ENCODE measurements at regions not wholly inside any gene's neighbourhood (a gene's known extent, or its start where the extent isn't known, plus 50 kb on each side); places are given as distances from the start of the nearest gene placed in this dataset.
A peak's percentile ranks its signal among the peaks of the same experiment; 100 is the strongest.

DNA sequence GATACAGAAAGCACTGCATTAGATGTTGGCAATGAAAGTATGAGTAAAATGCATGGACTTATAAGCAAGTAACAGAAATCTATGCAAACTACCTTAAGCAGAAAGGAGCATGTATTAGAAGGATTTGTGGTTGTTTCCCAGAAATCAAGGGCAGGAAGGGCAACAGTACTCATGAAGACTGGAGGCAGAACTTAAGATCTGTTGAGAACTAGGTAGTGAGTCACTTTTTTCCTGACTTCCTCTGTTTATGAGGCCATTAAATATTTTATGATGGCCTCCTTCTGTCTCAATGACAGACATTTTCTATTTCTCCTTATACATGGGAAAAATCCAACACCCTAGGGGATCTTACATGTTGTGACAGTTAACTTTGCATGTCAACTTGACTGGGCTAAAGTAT, 398.2 kb downstream of the MID1IP1 start:
- no peak overlapping the region for H3K27ac Mint-ChIP-seq
- H3K4me3 Mint-ChIP-seq: no peak overlapping the region
- H3K27me3 Mint-ChIP-seq (ENCODE audit: insufficient read depth): no peaks in the 10 kb centered on the region
- H3K4me1 Mint-ChIP-seq (ENCODE audit: low read depth): peaks cover 75% of the 10 kb centered on the region
- DNase-seq (ENCODE audit: low spot score): no peak
- H3K36me3 Mint-ChIP-seq (ENCODE audit: low read depth): peaks cover 9% of the 10 kb centered on the region
- peaks cover 5% of the 10 kb centered on the region for H3K9me3 Mint-ChIP-seq
- intact Hi-C loops (cut with micrococcal nuclease): loop anchor here (5.0 kb wide), 4 partner anchors 43 to 573 kb away; partner anchors contain the start of gene MID1IP1

DNA sequence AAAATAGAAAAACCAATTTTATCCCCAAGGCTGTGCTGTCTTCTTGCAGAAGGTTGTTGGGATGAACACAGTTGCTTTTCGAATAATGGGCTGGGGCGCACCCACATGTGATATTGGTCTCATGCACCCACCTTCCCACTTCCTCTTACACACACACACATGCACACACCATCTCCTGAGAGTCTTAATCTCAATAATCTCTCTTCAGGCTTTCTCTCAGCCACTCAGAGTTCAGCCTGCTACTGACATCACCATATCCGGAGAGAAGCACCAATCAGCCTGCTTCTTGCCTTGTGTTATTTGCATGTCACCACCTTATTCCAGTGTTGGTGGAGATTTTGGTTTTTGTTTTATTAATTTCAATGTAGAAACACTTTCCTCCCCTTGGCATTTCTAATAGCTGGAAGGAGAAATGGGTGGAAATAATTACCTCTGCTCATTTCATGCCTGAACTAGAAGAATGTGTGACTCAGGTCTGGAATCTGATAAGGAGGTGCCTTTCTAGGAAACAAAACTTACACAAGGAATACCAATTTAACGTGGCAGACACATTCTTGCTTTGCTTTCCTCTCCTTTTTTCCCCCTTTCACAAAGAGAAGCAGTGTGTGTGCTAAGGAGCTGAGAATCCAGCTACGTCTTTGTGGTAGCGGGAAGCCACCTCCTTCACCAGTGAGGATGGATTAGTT, 400.2 kb downstream of the MID1IP1 start:
- H3K4me3 Mint-ChIP-seq: no peak overlapping the region
- H3K27me3 Mint-ChIP-seq (ENCODE audit: insufficient read depth): no peaks in the 10 kb centered on the region
- intact Hi-C loops (cut with micrococcal nuclease): loop anchor here (1.0 to 10.0 kb wide), 4 partner anchors 38 to 973 kb away; no protein-coding TSS in a partner anchor
- DNase-seq (ENCODE audit: low spot score): no peak
- peaks cover 82% of the 10 kb centered on the region for H3K4me1 Mint-ChIP-seq (ENCODE audit: low read depth)
- peaks cover 10% of the 10 kb centered on the region for H3K36me3 Mint-ChIP-seq (ENCODE audit: low read depth)
- peaks cover 5% of the 10 kb centered on the region for H3K9me3 Mint-ChIP-seq
- peak overlapping the region; percentile 79 for H3K27ac Mint-ChIP-seq

DNA sequence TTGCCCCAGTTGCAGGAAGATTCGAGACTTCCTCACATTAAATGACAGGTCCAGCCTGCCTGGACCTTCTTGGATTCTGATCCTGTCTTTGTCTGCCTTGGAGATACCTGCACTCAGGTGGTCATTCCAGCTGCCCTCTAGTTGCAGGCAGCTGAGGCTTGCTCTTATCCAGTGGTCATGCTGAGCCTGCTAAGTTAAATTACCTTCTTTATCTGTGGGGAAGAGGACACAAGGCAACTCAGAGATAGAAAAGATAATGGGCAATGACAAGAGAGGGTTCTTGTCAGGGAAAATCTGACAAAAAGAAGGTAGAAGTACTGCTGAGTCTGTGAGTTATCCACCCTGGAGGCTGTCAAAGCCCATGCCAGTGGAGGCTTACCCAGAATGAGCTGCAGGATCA, 401.4 kb downstream of the MID1IP1 start:
- no peaks in the 10 kb centered on the region for H3K27me3 Mint-ChIP-seq (ENCODE audit: insufficient read depth)
- peak overlapping the region; percentile 40 for H3K27ac Mint-ChIP-seq
- peaks cover 72% of the 10 kb centered on the region for H3K4me1 Mint-ChIP-seq (ENCODE audit: low read depth)
- DNase-seq (ENCODE audit: low spot score): no peak
- peak overlapping the region; percentile 26 for H3K4me3 Mint-ChIP-seq
- peaks cover 10% of the 10 kb centered on the region for H3K36me3 Mint-ChIP-seq (ENCODE audit: low read depth)
- H3K9me3 Mint-ChIP-seq: peaks cover 5% of the 10 kb centered on the region
- intact Hi-C loops (cut with micrococcal nuclease): loop anchor here (10.0 kb wide), 2 partner anchors 652 to 972 kb away; no protein-coding TSS in a partner anchor

DNA sequence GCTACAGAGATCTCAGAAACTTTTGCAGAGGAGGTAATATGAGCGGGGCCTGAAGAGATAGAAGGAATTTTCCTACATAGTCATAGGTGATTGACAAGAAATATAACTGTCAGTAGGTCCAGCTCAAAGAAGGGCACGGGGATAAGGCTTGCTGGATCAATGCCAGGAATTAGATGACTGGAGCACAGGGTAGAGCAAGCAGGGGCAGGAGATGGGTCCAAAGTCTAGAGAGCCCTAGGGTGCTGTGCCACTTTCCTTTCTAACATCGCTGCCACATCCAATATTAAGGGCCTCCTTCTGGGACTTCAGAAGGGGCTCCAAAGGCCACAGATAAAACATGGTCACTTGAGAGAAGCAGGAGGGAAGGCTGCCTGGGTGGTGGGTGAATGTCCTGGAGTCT, 402.2 kb downstream of the MID1IP1 start:
- Mint-ChIP-seq H3K4me3 (no peak overlapping the region), H3K4me1 (ENCODE audit: low read depth) (peaks cover 72% of the 10 kb centered on the region), H3K27me3 (ENCODE audit: insufficient read depth) (no peaks in the 10 kb centered on the region), H3K36me3 (ENCODE audit: low read depth) (peaks cover 10% of the 10 kb centered on the region), H3K9me3 (no peaks in the 10 kb centered on the region), H3K27ac (no peak overlapping the region)
- DNase-seq (ENCODE audit: low spot score): no peak
- intact Hi-C loops (cut with micrococcal nuclease): loop anchor here (10.0 kb wide), 2 partner anchors 651 to 971 kb away; no protein-coding TSS in a partner anchor

GRCh38 chrX:39204353-39204752, 403.1 kb downstream of the MID1IP1 start:
- no peaks in the 10 kb centered on the region for H3K27me3 Mint-ChIP-seq (ENCODE audit: insufficient read depth)
- DNase-seq (ENCODE audit: low spot score): no peak
- no peaks in the 10 kb centered on the region for H3K9me3 Mint-ChIP-seq
- H3K4me1 Mint-ChIP-seq (ENCODE audit: low read depth): peaks cover 69% of the 10 kb centered on the region
- intact Hi-C loops (cut with micrococcal nuclease): loop anchor here (2.0 to 10.0 kb wide), 4 partner anchors 30 to 970 kb away; no protein-coding TSS in a partner anchor
- peak overlapping the region; percentile 22 for H3K4me3 Mint-ChIP-seq
- H3K27ac Mint-ChIP-seq: peak overlapping the region; percentile 74
- H3K36me3 Mint-ChIP-seq (ENCODE audit: low read depth): peaks cover 7% of the 10 kb centered on the region

DNA sequence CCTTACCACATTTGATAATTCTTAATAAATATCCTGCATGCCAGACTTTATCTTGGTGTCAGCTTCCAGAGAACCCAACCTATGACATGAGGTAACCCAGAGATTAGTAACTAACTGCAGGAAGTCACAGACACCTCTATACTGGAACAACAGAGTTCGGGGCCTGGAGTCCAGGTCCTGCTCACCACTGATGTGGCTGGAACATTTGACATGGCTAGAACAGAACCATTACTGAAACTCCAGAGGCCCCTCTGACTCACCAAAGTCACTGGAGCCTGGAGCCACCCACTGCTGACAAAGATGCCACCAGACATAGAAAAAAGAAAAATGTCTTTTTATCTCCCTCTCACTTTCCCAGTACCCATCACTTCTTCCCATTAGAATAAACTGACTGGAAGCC, 403.7 kb downstream of the MID1IP1 start:
- peak overlapping the region; percentile 74 for H3K27ac Mint-ChIP-seq
- H3K4me1 Mint-ChIP-seq (ENCODE audit: low read depth): peaks cover 63% of the 10 kb centered on the region
- peak overlapping the region; percentile 45 for H3K4me3 Mint-ChIP-seq
- intact Hi-C loops (cut with micrococcal nuclease): loop anchor here (1.0 to 10.0 kb wide), 8 partner anchors 9 to 970 kb away; no protein-coding TSS in a partner anchor
- H3K9me3 Mint-ChIP-seq: peaks cover 4% of the 10 kb centered on the region
- H3K27me3 Mint-ChIP-seq (ENCODE audit: insufficient read depth): no peaks in the 10 kb centered on the region
- no peak for DNase-seq (ENCODE audit: low spot score)
- peaks cover 6% of the 10 kb centered on the region for H3K36me3 Mint-ChIP-seq (ENCODE audit: low read depth)

DNA sequence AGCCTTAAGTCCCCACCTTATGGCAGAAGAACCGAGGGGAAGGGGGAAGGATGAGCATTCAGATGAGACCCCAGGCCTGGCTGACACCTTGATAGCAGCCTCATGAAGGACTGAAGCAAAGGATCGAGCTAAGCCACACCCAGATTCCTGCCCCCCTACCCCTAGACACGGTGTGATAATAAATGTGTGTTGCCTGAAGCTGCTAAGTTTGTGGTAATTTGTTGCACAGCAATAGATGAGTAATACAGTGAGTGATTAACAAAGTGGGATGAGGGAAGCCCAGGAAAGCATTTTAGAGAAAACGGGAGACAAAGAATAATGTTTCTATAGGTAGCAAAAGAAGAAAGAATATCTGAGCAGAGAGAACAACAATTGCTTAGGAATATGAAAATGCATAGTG, 404.2 kb downstream of the MID1IP1 start:
- Mint-ChIP-seq H3K4me1 (ENCODE audit: low read depth) (peaks cover 58% of the 10 kb centered on the region), H3K4me3 (peak overlapping the region; percentile 45)

GRCh38 chrX:39206399-39207145, 405.3 kb downstream of the MID1IP1 start:
- H3K27me3 Mint-ChIP-seq (ENCODE audit: insufficient read depth): no peaks in the 10 kb centered on the region
- intact Hi-C loops (cut with micrococcal nuclease): loop anchor here (10.0 kb wide), 2 partner anchors 648 to 968 kb away; no protein-coding TSS in a partner anchor
- no peak overlapping the region for H3K27ac Mint-ChIP-seq
- H3K4me1 Mint-ChIP-seq (ENCODE audit: low read depth): peaks cover 47% of the 10 kb centered on the region
- peaks cover 9% of the 10 kb centered on the region for H3K9me3 Mint-ChIP-seq
- H3K36me3 Mint-ChIP-seq (ENCODE audit: low read depth): peaks cover 6% of the 10 kb centered on the region
- no peak for DNase-seq (ENCODE audit: low spot score)
- no peak overlapping the region for H3K4me3 Mint-ChIP-seq

More for the DNA sequence above, 404.2 kb downstream of the MID1IP1 start:
- H3K36me3 Mint-ChIP-seq (ENCODE audit: low read depth): peaks cover 6% of the 10 kb centered on the region
- H3K9me3 Mint-ChIP-seq: peaks cover 8% of the 10 kb centered on the region
- H3K27me3 Mint-ChIP-seq (ENCODE audit: insufficient read depth): no peaks in the 10 kb centered on the region
- no peak for DNase-seq (ENCODE audit: low spot score)
- intact Hi-C loops (cut with micrococcal nuclease): loop anchor here (1.0 to 10.0 kb wide), 8 partner anchors 9 to 969 kb away; no protein-coding TSS in a partner anchor
- H3K27ac Mint-ChIP-seq: peak overlapping the region; percentile 74

DNA sequence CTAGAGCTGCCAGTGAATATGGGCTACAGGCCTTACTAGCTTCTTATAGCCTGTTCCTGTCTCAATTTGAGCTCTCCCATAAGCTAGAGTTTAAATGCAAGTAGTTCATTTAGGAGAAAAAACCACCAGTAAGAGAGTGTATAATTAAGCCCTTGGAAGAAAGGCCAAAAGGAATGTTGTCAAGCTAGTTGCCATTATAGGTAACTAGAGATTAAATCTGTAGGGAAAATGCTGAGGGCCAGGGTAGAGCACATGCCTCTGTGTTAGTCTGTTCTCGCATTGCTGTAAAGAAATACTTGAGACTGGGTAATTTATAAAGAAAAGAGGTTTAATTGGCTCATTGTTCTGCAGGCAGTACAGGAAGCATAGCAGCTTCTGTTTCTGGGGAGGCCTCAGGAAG, 410.2 kb downstream of the MID1IP1 start:
- DNase-seq (ENCODE audit: low spot score): no peak
- no peak overlapping the region for H3K27ac Mint-ChIP-seq
- no peak overlapping the region for H3K4me3 Mint-ChIP-seq
- peaks cover 6% of the 10 kb centered on the region for H3K4me1 Mint-ChIP-seq (ENCODE audit: low read depth)
- H3K9me3 Mint-ChIP-seq: peaks cover 9% of the 10 kb centered on the region
- peaks cover 2% of the 10 kb centered on the region for H3K36me3 Mint-ChIP-seq (ENCODE audit: low read depth)
- H3K27me3 Mint-ChIP-seq (ENCODE audit: insufficient read depth): no peaks in the 10 kb centered on the region
- intact Hi-C loops (cut with micrococcal nuclease): loop anchor here (2.0 kb wide), 1 partner anchor 33 kb away; no protein-coding TSS in a partner anchor

- Mint-ChIP-seq H3K36me3 (ENCODE audit: low read depth) (peaks cover 2% of the 10 kb centered on the region), H3K4me1 (ENCODE audit: low read depth) (peaks cover 6% of the 10 kb centered on the region), H3K27me3 (ENCODE audit: insufficient read depth) (no peaks in the 10 kb centered on the region), H3K27ac (no peak overlapping the region), H3K4me3 (no peak overlapping the region), H3K9me3 (peaks cover 9% of the 10 kb centered on the region)
- no peak for DNase-seq (ENCODE audit: low spot score)
- intact Hi-C loops (cut with micrococcal nuclease): no loop called here
Observed at GRCh38 chrX:39212456-39212855, 411.2 kb downstream of the MID1IP1 start.

GRCh38 chrX:39214387-39215126, 413.3 kb downstream of the MID1IP1 start:
- Mint-ChIP-seq H3K27me3 (ENCODE audit: insufficient read depth) (no peaks in the 10 kb centered on the region), H3K4me1 (ENCODE audit: low read depth) (peaks cover 6% of the 10 kb centered on the region), H3K4me3 (no peak overlapping the region), H3K27ac (no peak overlapping the region), H3K9me3 (peaks cover 8% of the 10 kb centered on the region), H3K36me3 (ENCODE audit: low read depth) (peaks cover 2% of the 10 kb centered on the region)
- intact Hi-C loops (cut with micrococcal nuclease): no loop called here
- no peak for DNase-seq (ENCODE audit: low spot score)

GRCh38 chrX:39220952-39221351, 419.7 kb downstream of the MID1IP1 start:
- intact Hi-C loops (cut with micrococcal nuclease): no loop called here
- Mint-ChIP-seq H3K27ac (no peak overlapping the region), H3K9me3 (no peaks in the 10 kb centered on the region), H3K4me1 (ENCODE audit: low read depth) (no peaks in the 10 kb centered on the region), H3K4me3 (no peak overlapping the region), H3K27me3 (ENCODE audit: insufficient read depth) (no peaks in the 10 kb centered on the region), H3K36me3 (ENCODE audit: low read depth) (no peaks in the 10 kb centered on the region)
- no peak for DNase-seq (ENCODE audit: low spot score)
